Gastrocnemius medialis (tissue), 4 donors: ENCODE measurements at regions not wholly inside any gene's neighbourhood (a gene's known extent, or its start where the extent isn't known, plus 50 kb on each side); places are given as distances from the start of the nearest gene placed in this dataset.

ENCODE experiments used
- ATAC-seq, 2 donors: fragments of 150-250 bp; one replicate each; pipeline ENCODE4 v1.9.1; 2016
- DNase-seq, 2 donors: peaks; one replicate each; pipeline ENCODE4 v3.0.0-alpha.2; 2019
- H3K27ac ChIP-seq, 4 donors: fragments of 200-600 bp; sonication (generic); 1 replicate in 1 of 4; 2 replicates in 3 of 4; pipeline ENCODE4 v1.5.1; 2016 to 2018; ENCODE audit warnings: mild to moderate bottlenecking in 2 of 4, moderate library complexity in 1 of 4
- H3K27me3 ChIP-seq, 3 donors: fragments of 200-600 bp; sonication (generic) in 2 of 3; 1 replicate in 1 of 3; 2 replicates in 2 of 3; pipeline versions ENCODE4 v1.5.1 to v1.6.0; 2016 to 2019; ENCODE audit warnings: mild to moderate bottlenecking in 1 of 3, moderate library complexity in 1 of 3
- H3K36me3 ChIP-seq, 2 donors: fragments of 200-600 bp; sonication (generic) in 1 of 2; one replicate each; pipeline ENCODE4 v1.5.1; 2017 to 2018
- H3K4me1 ChIP-seq, 2 donors: fragments of 200-600 bp; sonication (generic) in 1 of 2; one replicate each; pipeline ENCODE4 v1.5.1; 2016 to 2017; ENCODE audit warnings: mild to moderate bottlenecking in 2 of 2
- H3K4me3 ChIP-seq, 4 donors: fragments of 200-600 bp; sonication (generic) in 3 of 4; 1 replicate in 1 of 4; 2 replicates in 3 of 4; pipeline ENCODE4 v1.5.1; 2016 to 2019; ENCODE audit warnings: mild to moderate bottlenecking in 2 of 4
- H3K9me3 ChIP-seq, 3 donors: fragments of 200-600 bp; sonication (generic) in 2 of 3; 1 replicate in 1 of 3; 2 replicates in 2 of 3; pipeline ENCODE4 v1.5.1; 2016 to 2019
- CTCF ChIP-seq, 5 experiments: fragments of 450-650 bp in 3 of 5; fragments of 200-600 bp in 2 of 5; sonication (generic) in 2 of 5; IDR thresholded peaks in 4 of 5; conservative IDR thresholded peaks in 1 of 5; 1 replicate in 4 of 5; 2 replicates in 1 of 5; pipeline ENCODE4 v1.5.1; 2016 to 2019; ENCODE audit warnings: antibody characterized with exemption in 5 of 5, mild to moderate bottlenecking in 3 of 5, moderate library complexity in 3 of 5
- POLR2A ChIP-seq, 2 donors: fragments of 450-650 bp; IDR thresholded peaks; one replicate each; pipeline ENCODE4 v1.6.1; 2017; ENCODE audit warnings: antibody characterized with exemption in 2 of 2, mild to moderate bottlenecking in 2 of 2, moderate library complexity in 2 of 2
- in situ Hi-C, 4 donors: fragments of 200-750 bp; cut with MboI; loops; one replicate each; pipeline versions ENCODE4 v1.15.0 to v1.8.0; 2017; ENCODE audit warnings: low sequenced_read_pairs in 4 of 4
- intact Hi-C: fragments of 100-400 bp; cut with DNase I; formaldehyde crosslinking; loops from one replicate; pipeline ENCODE4 v1.15.1; 2023; ENCODE audit warnings: low total_unique reads

- Histone ChIP-seq H3K4me1 (no peaks in the 10 kb centered on the region), H3K27ac (no peak overlapping the region), H3K36me3 (no peaks in the 10 kb centered on the region), H3K9me3 (no peaks in the 10 kb centered on the region), H3K4me3 (no peak overlapping the region), H3K27me3 (no peaks in the 10 kb centered on the region)
- ATAC-seq (no peak), DNase-seq (no peak)
- in situ Hi-C loops (no loop called here), intact Hi-C loops (no loop called here)
- TF ChIP-seq CTCF (IDR thresholded peaks at IDR 0.05 in 4 of 5, conservative IDR thresholded peaks at IDR 0.05 in 1 of 5) (no peak), POLR2A (IDR thresholded peaks at IDR 0.05) (no peak)
These were observed 162.7 kb downstream of the ETV1 start for GRCh38 chr7:13826752-13827151.

- Histone ChIP-seq H3K9me3 (no peaks in the 10 kb centered on the region), H3K36me3 (no peaks in the 10 kb centered on the region), H3K4me3 (no peak overlapping the region), H3K27me3 (no peaks in the 10 kb centered on the region), H3K27ac (no peak overlapping the region), H3K4me1 (no peaks in the 10 kb centered on the region)
- TF ChIP-seq POLR2A (IDR thresholded peaks at IDR 0.05) (no peak), CTCF (IDR thresholded peaks at IDR 0.05 in 4 of 5, conservative IDR thresholded peaks at IDR 0.05 in 1 of 5) (no peak)
- in situ Hi-C loops: no loop called here
- no peak for DNase-seq
- intact Hi-C loops: no loop called here
- no peak for ATAC-seq
These were observed 161.8 kb downstream of the ETV1 start for GRCh38 chr7:13827716-13828115.

GRCh38 chr7:13829231-13829630 lies 160.2 kb downstream of the ETV1 start:
- H3K27me3 ChIP-seq: no peaks in the 10 kb centered on the region
- TF ChIP-seq CTCF (IDR thresholded peaks at IDR 0.05 in 4 of 5, conservative IDR thresholded peaks at IDR 0.05 in 1 of 5) (no peak), POLR2A (IDR thresholded peaks at IDR 0.05) (no peak)
- intact Hi-C loops (no loop called here), in situ Hi-C loops (no loop called here)
- DNase-seq: no peak
- no peaks in the 10 kb centered on the region for H3K36me3 ChIP-seq
- H3K27ac ChIP-seq: no peak overlapping the region
- no peaks in the 10 kb centered on the region for H3K9me3 ChIP-seq
- no peak overlapping the region for H3K4me3 ChIP-seq
- no peak for ATAC-seq
- peaks cover 0 to 2% of the 10 kb centered on the region in 2 donors for H3K4me1 ChIP-seq

DNA sequence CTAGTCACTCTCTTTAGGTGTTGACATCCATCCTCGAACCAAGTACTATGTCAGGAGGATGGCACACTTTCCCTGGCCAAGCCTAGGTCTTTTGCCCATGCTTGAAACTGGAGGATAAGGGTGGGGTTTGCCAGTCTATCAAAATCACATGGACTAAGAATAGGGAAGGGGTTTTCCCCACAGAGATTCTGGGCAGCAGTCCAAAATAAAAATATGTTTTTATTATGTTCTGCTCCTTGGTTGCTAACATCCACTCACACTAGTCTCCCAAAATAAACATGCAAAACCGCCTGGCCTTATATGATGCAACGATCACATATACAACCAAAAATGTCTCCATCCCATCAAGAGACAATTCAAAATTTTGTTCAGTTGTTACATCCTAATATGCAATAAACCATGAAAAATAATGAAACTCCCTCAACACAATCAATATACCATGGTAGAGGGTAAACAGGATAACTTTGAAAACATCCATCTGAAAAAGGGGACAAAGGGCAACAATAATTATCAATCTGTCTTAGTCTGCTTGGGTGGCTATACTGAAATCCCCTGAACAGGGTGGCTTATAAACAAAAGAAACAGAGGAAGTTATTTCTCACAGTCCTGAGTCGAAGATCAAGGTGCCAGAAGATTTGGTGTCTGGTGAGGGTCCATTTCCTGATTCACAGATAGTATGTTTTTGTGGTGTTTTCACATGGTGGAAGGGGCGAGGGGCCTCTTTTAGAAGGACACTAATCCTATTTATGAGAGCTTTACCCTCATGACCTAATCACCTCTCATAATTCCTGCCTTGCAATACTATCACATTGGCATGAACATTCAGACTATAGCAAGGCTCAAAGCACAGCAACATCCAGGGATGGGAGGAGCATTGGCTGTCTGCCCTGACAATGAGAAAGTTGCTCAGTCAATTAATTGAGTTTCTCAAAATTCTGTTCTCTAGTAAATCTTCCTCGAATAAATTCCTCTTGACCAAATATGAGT lies 159.3 kb downstream of the ETV1 start:
- H3K36me3 ChIP-seq: no peaks in the 10 kb centered on the region
- peaks cover 0 to 6% of the 10 kb centered on the region in 2 donors for H3K4me1 ChIP-seq
- no peak for ATAC-seq
- no peak for DNase-seq
- in situ Hi-C loops: no loop called here
- H3K27ac ChIP-seq: no peak overlapping the region
- intact Hi-C loops: no loop called here
- H3K27me3 ChIP-seq: no peaks in the 10 kb centered on the region
- TF ChIP-seq POLR2A (IDR thresholded peaks at IDR 0.05) (no peak), CTCF (IDR thresholded peaks at IDR 0.05 in 4 of 5, conservative IDR thresholded peaks at IDR 0.05 in 1 of 5) (no peak)
- no peak overlapping the region for H3K4me3 ChIP-seq
- no peaks in the 10 kb centered on the region for H3K9me3 ChIP-seq
